NB4 (cell line): ENCODE measurements at regions not wholly inside any gene's neighbourhood (a gene's known extent, or its start where the extent isn't known, plus 50 kb on each side); places are given as distances from the start of the nearest gene placed in this dataset.
A peak's percentile ranks its signal among the peaks of the same experiment; 100 is the strongest.

Source experiments
- DNase-seq: peaks from one replicate; pipeline ENCODE4 v3.0.0; 2010; ENCODE audit warnings: low read depth
- H3K4me3 ChIP-seq: one replicate; pipeline ENCODE4 v1.5.1; 2011; ENCODE audit warnings: mild to moderate bottlenecking, low read depth, low read length, moderate library complexity
- CTCF ChIP-seq: IDR thresholded peaks from one replicate; pipeline ENCODE4 v1.5.1; 2012; ENCODE audit warnings: low read depth, low read length
- MAX ChIP-seq: IDR thresholded peaks from 2 replicates; pipeline ENCODE4 v1.6.1; 2011; ENCODE audit warnings: low read depth, low read length
- MYC ChIP-seq: IDR thresholded peaks from 2 replicates; pipeline ENCODE4 v1.6.1; 2011; ENCODE audit warnings: low read depth, low read length
- POLR2A ChIP-seq: IDR thresholded peaks from 2 replicates; pipeline ENCODE4 v1.6.1; 2011; ENCODE audit warnings: mild to moderate bottlenecking; ENCODE audit not compliant: insufficient read length; ENCODE audit errors: extremely low read depth

GRCh38 chr14:29222671-29223268, 456.2 kb downstream of the FOXG1 start:
- peak; percentile 28 for DNase-seq
- no peak overlapping the region for H3K4me3 ChIP-seq

GRCh38 chr14:29223947-29224346, 457.4 kb downstream of the FOXG1 start:
- no peak overlapping the region for H3K4me3 ChIP-seq
- TF ChIP-seq CTCF (no peak), POLR2A (no peak), MYC (no peak), MAX (no peak)
- no peak for DNase-seq

More at GRCh38 chr14:29222671-29223268, 456.2 kb downstream of the FOXG1 start:
- peak; percentile 47 for TF ChIP-seq CTCF
- no peak for TF ChIP-seq POLR2A

- H3K4me3 ChIP-seq: no peak overlapping the region
- TF ChIP-seq CTCF (no peak), MAX (no peak), POLR2A (no peak), MYC (no peak)
- no peak for DNase-seq
Measured at GRCh38 chr14:29227631-29228030, 461.0 kb downstream of the FOXG1 start.

GRCh38 chr14:29232153-29232552, 465.6 kb downstream of the FOXG1 start:
- no peak for TF ChIP-seq MYC
- no peak for DNase-seq
- no peak overlapping the region for H3K4me3 ChIP-seq

GRCh38 chr14:29232711-29233110, 466.1 kb downstream of the FOXG1 start:
- no peak for DNase-seq
- TF ChIP-seq CTCF (no peak), MYC (no peak), POLR2A (no peak), MAX (no peak)

GRCh38 chr14:29233188-29233587, 466.6 kb downstream of the FOXG1 start:
- no peak overlapping the region for H3K4me3 ChIP-seq
- DNase-seq: no peak
- TF ChIP-seq CTCF (no peak), MAX (no peak), MYC (no peak), POLR2A (no peak)

More at GRCh38 chr14:29232711-29233110, 466.1 kb downstream of the FOXG1 start:
- no peak overlapping the region for H3K4me3 ChIP-seq
